ENCODE measurements at regions not wholly inside any gene's neighbourhood (a gene's known extent, or its start where the extent isn't known, plus 50 kb on each side); places are given as distances from the start of the nearest gene placed in this dataset.

DNA sequence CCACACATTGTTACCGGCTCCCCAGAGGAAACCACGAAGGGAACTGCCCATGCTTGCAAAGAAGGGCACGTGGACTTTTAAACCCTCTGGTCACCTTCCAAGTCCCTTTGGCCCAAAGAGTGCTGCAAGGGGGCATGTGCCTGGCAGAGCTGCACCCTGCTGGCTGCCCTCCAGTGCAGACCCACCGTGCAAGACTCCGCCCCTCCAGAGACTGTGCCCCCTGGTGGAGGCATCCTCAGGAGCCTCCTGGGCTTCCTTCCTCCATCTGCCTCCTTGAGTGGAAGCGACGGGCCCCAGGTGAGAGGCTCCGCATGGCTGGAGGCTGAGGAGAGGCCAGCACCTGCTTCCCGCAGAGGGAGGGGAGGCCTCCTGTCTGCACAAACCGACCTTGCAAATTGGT lies 100.6 kb downstream of the CRYAA start:
- TF ChIP-seq EZH2phosphoT487 (IDR thresholded peaks at IDR 0.05; ENCODE audit: insufficient read depth, low read depth): no peak
- TF ChIP-seq EZH2 (IDR thresholded peaks at IDR 0.05; ENCODE audit: insufficient read depth, poor library complexity, severe bottlenecking): no peak
